MM.1S (cell line): ENCODE measurements at regions not wholly inside any gene's neighbourhood (a gene's known extent, or its start where the extent isn't known, plus 50 kb on each side); places are given as distances from the start of the nearest gene placed in this dataset.

ENCODE experiments used
- EZH2 ChIP-seq: fragments of 300-600 bp; sonication (generic); optimal IDR thresholded peaks from 2 replicates; pipeline ENCODE3; 2017; ENCODE audit warnings: low read depth, mild to moderate bottlenecking, antibody characterized with exemption, low read length, mixed read lengths
- TF ChIP-seq, protein P1 (sequence below): fragments of 300-600 bp; sonication (generic); IDR thresholded peaks from 2 replicates; pipeline ENCODE4 v1.5.1; 2016; ENCODE audit warnings: antibody characterized with exemption, low read length, mixed read lengths

DNA sequence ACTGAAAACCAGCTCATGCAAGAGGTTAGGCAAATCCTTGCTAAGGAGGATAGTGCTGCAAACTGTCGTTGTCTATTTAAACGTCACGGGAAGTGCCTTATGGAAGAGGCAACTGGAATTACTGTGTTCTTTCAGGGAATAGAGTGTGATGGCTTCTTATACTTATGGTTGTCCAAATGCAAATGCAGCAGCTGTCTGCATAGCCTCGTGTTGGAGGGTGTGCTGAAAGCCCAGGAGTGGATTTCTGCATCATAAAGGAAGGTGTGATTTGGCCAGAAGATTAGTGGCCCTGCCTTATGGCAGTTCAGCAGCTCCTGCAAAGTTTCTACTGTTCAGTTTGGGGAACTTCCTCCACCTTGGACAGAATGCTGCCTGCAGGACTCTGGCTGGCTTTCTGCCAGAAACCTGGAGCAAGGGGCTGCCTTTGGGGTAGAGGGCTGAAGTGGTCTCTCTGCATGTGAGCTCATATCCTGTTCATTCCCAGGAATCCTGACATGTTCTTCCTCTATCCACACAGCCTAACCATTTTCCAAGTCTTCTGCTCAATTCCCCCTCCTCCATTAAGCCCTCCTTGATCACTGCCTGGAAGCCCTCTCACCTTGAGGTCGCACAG is 321.2 kb upstream of the CXCR4 start:
- TF ChIP-seq, protein P1, sequence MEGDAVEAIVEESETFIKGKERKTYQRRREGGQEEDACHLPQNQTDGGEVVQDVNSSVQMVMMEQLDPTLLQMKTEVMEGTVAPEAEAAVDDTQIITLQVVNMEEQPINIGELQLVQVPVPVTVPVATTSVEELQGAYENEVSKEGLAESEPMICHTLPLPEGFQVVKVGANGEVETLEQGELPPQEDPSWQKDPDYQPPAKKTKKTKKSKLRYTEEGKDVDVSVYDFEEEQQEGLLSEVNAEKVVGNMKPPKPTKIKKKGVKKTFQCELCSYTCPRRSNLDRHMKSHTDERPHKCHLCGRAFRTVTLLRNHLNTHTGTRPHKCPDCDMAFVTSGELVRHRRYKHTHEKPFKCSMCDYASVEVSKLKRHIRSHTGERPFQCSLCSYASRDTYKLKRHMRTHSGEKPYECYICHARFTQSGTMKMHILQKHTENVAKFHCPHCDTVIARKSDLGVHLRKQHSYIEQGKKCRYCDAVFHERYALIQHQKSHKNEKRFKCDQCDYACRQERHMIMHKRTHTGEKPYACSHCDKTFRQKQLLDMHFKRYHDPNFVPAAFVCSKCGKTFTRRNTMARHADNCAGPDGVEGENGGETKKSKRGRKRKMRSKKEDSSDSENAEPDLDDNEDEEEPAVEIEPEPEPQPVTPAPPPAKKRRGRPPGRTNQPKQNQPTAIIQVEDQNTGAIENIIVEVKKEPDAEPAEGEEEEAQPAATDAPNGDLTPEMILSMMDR, result no peak
- no peak for TF ChIP-seq EZH2
